Calu3 (cell line): ENCODE measurements at regions not wholly inside any gene's neighbourhood (a gene's known extent, or its start where the extent isn't known, plus 50 kb on each side); places are given as distances from the start of the nearest gene placed in this dataset.

Experiments
- BruUV-seq: library from RNA; stranded (reverse); fragments of 400-500 nt; replicated peaks from 2 replicates; lab custom pipeline; 2021; lab: Mats Ljungman, UMichigan
- CTCF ChIA-PET: fragments of 300-600 bp; sonication (Branson Sonifier 250); formaldehyde crosslinking; loops from one replicate; lab custom pipeline; 2022; ENCODE audit warnings: antibody characterized with exemption; lab: Charles Lee
- DNase-seq: peaks from one replicate; pipeline ENCODE4 v3.0.0; 2022
- H3K27ac Mint-ChIP-seq: one replicate; pipeline ENCODE4 v1.8.0; 2022; ENCODE audit warnings: mixed read lengths; ENCODE audit not compliant: unreplicated experiment
- H3K27me3 Mint-ChIP-seq: one replicate; pipeline ENCODE4 v1.8.0; 2022; ENCODE audit warnings: mixed read lengths; ENCODE audit not compliant: unreplicated experiment
- H3K36me3 Mint-ChIP-seq: one replicate; pipeline ENCODE4 v1.8.0; 2022; ENCODE audit warnings: mild to moderate bottlenecking, moderate library complexity, mixed read lengths; ENCODE audit not compliant: insufficient read depth, unreplicated experiment
- H3K4me1 Mint-ChIP-seq: one replicate; pipeline ENCODE4 v1.8.0; 2022; ENCODE audit warnings: mild to moderate bottlenecking, low read depth, mixed read lengths; ENCODE audit not compliant: unreplicated experiment
- H3K4me3 Mint-ChIP-seq: one replicate; pipeline ENCODE4 v1.8.0; 2022; ENCODE audit warnings: mild to moderate bottlenecking, low read depth, moderate library complexity, mixed read lengths; ENCODE audit not compliant: unreplicated experiment
- H3K9me3 Mint-ChIP-seq: one replicate; pipeline ENCODE4 v1.8.0; 2022; ENCODE audit warnings: low read depth, mixed read lengths; ENCODE audit not compliant: unreplicated experiment
- CTCF ChIP-seq: fragments of 200-600 bp; IDR thresholded peaks from one replicate; pipeline ENCODE4 v1.8.0; 2022; ENCODE audit warnings: antibody characterized with exemption; ENCODE audit not compliant: unreplicated experiment
- intact Hi-C: fragments of 100-400 bp; cut with micrococcal nuclease; formaldehyde crosslinking; loops from one replicate; pipeline ENCODE4 v1.10.0; 2022; ENCODE audit not compliant: unreplicated experiment

GRCh38 chr5:112655513-112655912, 82.2 kb upstream of the APC start:
- CTCF ChIA-PET, result no interaction called here
- DNase-seq, result no peak
- intact Hi-C loops, result no loop called here
- no peaks in the 10 kb centered on the region for H3K36me3 Mint-ChIP-seq
- H3K27ac Mint-ChIP-seq, result no peak overlapping the region
- no TSS peak for BruUV-seq
- no peak overlapping the region for H3K4me3 Mint-ChIP-seq
- no peak for TF ChIP-seq CTCF
- H3K9me3 Mint-ChIP-seq, result no peaks in the 10 kb centered on the region
- H3K27me3 Mint-ChIP-seq, result no peaks in the 10 kb centered on the region
- no peaks in the 10 kb centered on the region for H3K4me1 Mint-ChIP-seq

DNA sequence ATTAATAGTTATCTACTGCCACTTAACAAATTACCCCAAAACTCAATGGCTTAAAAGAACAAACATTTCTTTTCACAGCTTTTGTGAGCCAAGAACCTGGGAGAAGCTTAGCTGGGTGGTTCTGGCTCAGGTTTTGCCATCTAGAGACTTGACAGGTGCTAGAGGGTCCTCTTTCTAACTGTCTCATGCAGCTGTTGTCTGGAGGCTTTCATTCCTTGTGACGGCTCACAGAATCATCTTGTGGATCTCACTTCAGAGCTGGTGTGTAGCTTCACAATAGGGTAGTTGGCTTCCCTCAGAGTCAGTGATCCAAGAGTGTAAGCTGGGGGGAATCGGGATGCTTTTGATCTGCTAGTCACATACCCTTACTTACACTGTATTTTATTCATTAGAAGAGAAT, 81.2 kb upstream of the APC start:
- BruUV-seq, result no TSS peak
- CTCF ChIA-PET, result no interaction called here
- H3K36me3 Mint-ChIP-seq, result no peaks in the 10 kb centered on the region
- no peak for DNase-seq
- H3K27me3 Mint-ChIP-seq, result peaks cover 8% of the 10 kb centered on the region
- H3K4me1 Mint-ChIP-seq, result no peaks in the 10 kb centered on the region
- no peak overlapping the region for H3K4me3 Mint-ChIP-seq
- H3K27ac Mint-ChIP-seq, result no peak overlapping the region
- TF ChIP-seq CTCF, result no peak
- intact Hi-C loops, result no loop called here
- H3K9me3 Mint-ChIP-seq, result peaks cover 3% of the 10 kb centered on the region

- TF ChIP-seq CTCF, result no peak
- Mint-ChIP-seq H3K4me1 (no peaks in the 10 kb centered on the region), H3K27me3 (peaks cover 14% of the 10 kb centered on the region), H3K4me3 (no peak overlapping the region), H3K9me3 (peaks cover 3% of the 10 kb centered on the region), H3K27ac (no peak overlapping the region), H3K36me3 (no peaks in the 10 kb centered on the region)
- intact Hi-C loops, result no loop called here
- no TSS peak for BruUV-seq
- no peak for DNase-seq
- CTCF ChIA-PET, result no interaction called here
Measured at GRCh38 chr5:112657804-112658203, 79.9 kb upstream of the APC start.

DNA sequence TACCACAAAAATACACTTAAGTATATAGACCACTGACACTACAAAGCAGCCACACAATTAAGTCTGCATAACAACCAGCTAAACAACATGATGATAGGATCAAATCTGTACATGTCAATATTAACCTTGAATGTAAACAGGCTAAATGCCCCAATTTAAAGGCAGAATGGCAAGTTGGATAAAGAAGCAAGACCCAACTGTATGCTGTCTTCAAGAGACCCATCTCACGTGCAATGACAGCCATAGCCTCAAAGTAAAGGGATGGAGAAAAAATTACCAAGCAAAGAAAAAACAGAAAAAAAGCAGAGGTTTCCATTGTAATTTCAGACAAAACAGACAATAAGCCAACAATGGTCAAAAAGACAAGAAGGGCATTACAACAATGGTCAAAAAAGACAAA, 77.3 kb upstream of the APC start:
- no peaks in the 10 kb centered on the region for H3K36me3 Mint-ChIP-seq
- no peak overlapping the region for H3K4me3 Mint-ChIP-seq
- TF ChIP-seq CTCF, result no peak
- BruUV-seq, result no TSS peak
- no peaks in the 10 kb centered on the region for H3K4me1 Mint-ChIP-seq
- intact Hi-C loops, result no loop called here
- peaks cover 14% of the 10 kb centered on the region for H3K27me3 Mint-ChIP-seq
- DNase-seq, result no peak
- peaks cover 3% of the 10 kb centered on the region for H3K9me3 Mint-ChIP-seq
- no peak overlapping the region for H3K27ac Mint-ChIP-seq
- CTCF ChIA-PET, result interaction anchor here (0.8 kb wide), 1 partner anchor 800 kb away, joined by 3 read pairs; no protein-coding TSS in a partner anchor
